Activated T-cell treated with anti-CD3 and anti-CD28 coated beads, Interleukin-2, amount 50 U/mL, for 72 hours (primary cell): ENCODE measurements at regions not wholly inside any gene's neighbourhood (a gene's known extent, or its start where the extent isn't known, plus 50 kb on each side); places are given as distances from the start of the nearest gene placed in this dataset.

Source experiments
- ATAC-seq, 2 donors: fragments of 150-1000 bp; cut with Tn5 transposase; replicated peaks in 1 of 2; 2 replicates each; pipeline ENCODE4 v1.10.0; 2021; ENCODE audit warnings: moderate library complexity in 2 of 2, mild to moderate bottlenecking in 1 of 2
- DNase-seq, 2 donors: peaks; one replicate each; pipeline ENCODE4 v3.0.0; 2021 to 2022; ENCODE audit warnings: mixed read lengths in 1 of 2
- H3K27ac Mint-ChIP-seq: one replicate; pipeline ENCODE4 v1.8.0; 2022; ENCODE audit warnings: mild to moderate bottlenecking, moderate library complexity, mixed read lengths
- H3K27me3 Mint-ChIP-seq: one replicate; pipeline ENCODE4 v1.8.0; 2022; ENCODE audit warnings: low read depth, mixed read lengths
- H3K36me3 Mint-ChIP-seq, 2 donors: one replicate each; pipeline ENCODE4 v1.8.0; 2022; ENCODE audit warnings: mixed read lengths in 2 of 2, mild to moderate bottlenecking in 1 of 2; ENCODE audit not compliant: insufficient read depth in 2 of 2
- H3K4me1 Mint-ChIP-seq: one replicate; pipeline ENCODE4 v1.8.0; 2022; ENCODE audit warnings: low read depth, mixed read lengths
- H3K4me3 Mint-ChIP-seq, 2 donors: one replicate each; pipeline ENCODE4 v1.8.0; 2022; ENCODE audit warnings: mild to moderate bottlenecking in 2 of 2, mixed read lengths in 2 of 2, moderate library complexity in 2 of 2
- H3K9me3 Mint-ChIP-seq, 2 donors: one replicate each; pipeline ENCODE4 v1.8.0; 2022; ENCODE audit warnings: mixed read lengths in 2 of 2

GRCh38 chr15:69824075-69824876 lies 273.4 kb downstream of the TLE3 start:
- H3K27me3 Mint-ChIP-seq = peaks cover 12% of the 10 kb centered on the region
- no peak overlapping the region for H3K4me3 Mint-ChIP-seq
- ATAC-seq (no peak), DNase-seq (no peak)
- no peaks in the 10 kb centered on the region for H3K4me1 Mint-ChIP-seq
- H3K9me3 Mint-ChIP-seq = no peaks in the 10 kb centered on the region
- H3K27ac Mint-ChIP-seq = no peak overlapping the region
- H3K36me3 Mint-ChIP-seq = no peaks in the 10 kb centered on the region

- Mint-ChIP-seq H3K4me3 (no peak overlapping the region), H3K36me3 (no peaks in the 10 kb centered on the region), H3K27ac (no peak overlapping the region), H3K27me3 (peaks cover 12% of the 10 kb centered on the region), H3K4me1 (no peaks in the 10 kb centered on the region), H3K9me3 (no peaks in the 10 kb centered on the region)
- ATAC-seq (no peak), DNase-seq (no peak)
These were observed 272.8 kb downstream of the TLE3 start for GRCh38 chr15:69824877-69825406.

- no peaks in the 10 kb centered on the region for H3K36me3 Mint-ChIP-seq
- H3K4me1 Mint-ChIP-seq = no peaks in the 10 kb centered on the region
- no peak for DNase-seq
- H3K4me3 Mint-ChIP-seq = no peak overlapping the region
- ATAC-seq = no peak
- no peaks in the 10 kb centered on the region for H3K9me3 Mint-ChIP-seq
- H3K27me3 Mint-ChIP-seq = peaks cover 12% of the 10 kb centered on the region
- no peak overlapping the region for H3K27ac Mint-ChIP-seq
These were observed 271.5 kb downstream of the TLE3 start for GRCh38 chr15:69825941-69826818.

GRCh38 chr15:69826819-69827175 lies 270.9 kb downstream of the TLE3 start:
- Mint-ChIP-seq H3K27me3 (peaks cover 12% of the 10 kb centered on the region), H3K4me1 (no peaks in the 10 kb centered on the region), H3K36me3 (no peaks in the 10 kb centered on the region), H3K27ac (no peak overlapping the region), H3K9me3 (no peaks in the 10 kb centered on the region), H3K4me3 (no peak overlapping the region)
- DNase-seq (no peak), ATAC-seq (no peak)

- Mint-ChIP-seq H3K4me3 (no peak overlapping the region), H3K9me3 (no peaks in the 10 kb centered on the region), H3K36me3 (no peaks in the 10 kb centered on the region), H3K27ac (no peak overlapping the region), H3K4me1 (no peaks in the 10 kb centered on the region), H3K27me3 (peaks cover 12% of the 10 kb centered on the region)
- ATAC-seq (no peak), DNase-seq (no peak)
These were observed 270.0 kb downstream of the TLE3 start for GRCh38 chr15:69827751-69828150.

GRCh38 chr15:69828181-69828828 lies 269.4 kb downstream of the TLE3 start:
- Mint-ChIP-seq H3K36me3 (no peaks in the 10 kb centered on the region), H3K4me3 (no peak overlapping the region), H3K27ac (no peak overlapping the region), H3K4me1 (no peaks in the 10 kb centered on the region), H3K27me3 (peaks cover 12% of the 10 kb centered on the region), H3K9me3 (no peaks in the 10 kb centered on the region)
- no peak for ATAC-seq
- no peak for DNase-seq

- H3K27me3 Mint-ChIP-seq = peaks cover 10% of the 10 kb centered on the region
- DNase-seq = no peak
- no peaks in the 10 kb centered on the region for H3K9me3 Mint-ChIP-seq
- H3K36me3 Mint-ChIP-seq = no peaks in the 10 kb centered on the region
- no peak overlapping the region for H3K27ac Mint-ChIP-seq
- ATAC-seq = no peak
- no peak overlapping the region for H3K4me3 Mint-ChIP-seq
- no peaks in the 10 kb centered on the region for H3K4me1 Mint-ChIP-seq
These were observed 267.7 kb downstream of the TLE3 start for GRCh38 chr15:69829974-69830373.

- no peak for ATAC-seq
- Mint-ChIP-seq H3K9me3 (no peaks in the 10 kb centered on the region), H3K27ac (no peak overlapping the region), H3K27me3 (peaks cover 6% of the 10 kb centered on the region), H3K4me3 (no peak overlapping the region), H3K4me1 (no peaks in the 10 kb centered on the region), H3K36me3 (no peaks in the 10 kb centered on the region)
- no peak for DNase-seq
These were observed 267.3 kb downstream of the TLE3 start for GRCh38 chr15:69830430-69830829.

- Mint-ChIP-seq H3K4me1 (no peaks in the 10 kb centered on the region), H3K9me3 (no peaks in the 10 kb centered on the region), H3K27ac (no peak overlapping the region), H3K4me3 (no peak overlapping the region), H3K27me3 (peaks cover 6% of the 10 kb centered on the region), H3K36me3 (no peaks in the 10 kb centered on the region)
- DNase-seq (no peak), ATAC-seq (no peak)
These were observed 266.8 kb downstream of the TLE3 start for GRCh38 chr15:69830876-69831275.

- no peak for ATAC-seq
- Mint-ChIP-seq H3K4me1 (no peaks in the 10 kb centered on the region), H3K27ac (no peak overlapping the region), H3K36me3 (no peaks in the 10 kb centered on the region), H3K9me3 (no peaks in the 10 kb centered on the region), H3K4me3 (no peak overlapping the region), H3K27me3 (peaks cover 6% of the 10 kb centered on the region)
- DNase-seq = no peak
These were observed 263.4 kb downstream of the TLE3 start for GRCh38 chr15:69834267-69834666.

GRCh38 chr15:69834761-69835160 lies 263.0 kb downstream of the TLE3 start:
- Mint-ChIP-seq H3K27me3 (peaks cover 6% of the 10 kb centered on the region), H3K27ac (no peak overlapping the region), H3K4me3 (no peak overlapping the region), H3K9me3 (no peaks in the 10 kb centered on the region), H3K4me1 (no peaks in the 10 kb centered on the region), H3K36me3 (no peaks in the 10 kb centered on the region)
- ATAC-seq (no peak), DNase-seq (no peak)

GRCh38 chr15:69836048-69836447 lies 261.7 kb downstream of the TLE3 start:
- DNase-seq (no peak), ATAC-seq (no peak)
- Mint-ChIP-seq H3K4me3 (no peak overlapping the region), H3K27ac (no peak overlapping the region), H3K36me3 (no peaks in the 10 kb centered on the region), H3K27me3 (peaks cover 6% of the 10 kb centered on the region), H3K4me1 (no peaks in the 10 kb centered on the region), H3K9me3 (no peaks in the 10 kb centered on the region)
